ENCODE measurements at regions not wholly inside any gene's neighbourhood (a gene's known extent, or its start where the extent isn't known, plus 50 kb on each side); places are given as distances from the start of the nearest gene placed in this dataset.
A peak's percentile ranks its signal among the peaks of the same experiment; 100 is the strongest.
"Not testable (repeated sequence)": the region's sequence is repeated elsewhere in the genome, so short reads cannot be mapped to it uniquely, and the experiment has no call there.

GRCh38 chr4:141290771-141291170 lies 70.1 kb downstream of the ZNF330 start:
- DNase-seq: no peak

- DNase-seq: no peak
Observed at GRCh38 chr4:141294306-141294705, 73.6 kb downstream of the ZNF330 start.

GRCh38 chr4:141301216-141301615 lies 80.5 kb downstream of the ZNF330 start:
- no peak for DNase-seq

- no peak for DNase-seq
Observed at GRCh38 chr4:141302924-141303323, 82.2 kb downstream of the ZNF330 start.

- no peak for DNase-seq
Observed at GRCh38 chr4:141304346-141304745, 83.7 kb downstream of the ZNF330 start.

GRCh38 chr4:141306331-141306730 lies 85.6 kb downstream of the ZNF330 start:
- no peak for DNase-seq

GRCh38 chr4:141307241-141307689 lies 86.6 kb downstream of the ZNF330 start:
- DNase-seq: no peak

GRCh38 chr4:141309874-141310273 lies 89.2 kb downstream of the ZNF330 start:
- DNase-seq: no peak

- DNase-seq: peak; percentile 27
Observed at GRCh38 chr4:141311246-141312204, 90.8 kb downstream of the ZNF330 start.

- no peak for DNase-seq
Observed at GRCh38 chr4:141314627-141315026, 93.9 kb downstream of the ZNF330 start.

GRCh38 chr4:141328560-141329173 lies 108.0 kb downstream of the ZNF330 start:
- no peak for DNase-seq

GRCh38 chr4:141329174-141329569 lies 108.5 kb downstream of the ZNF330 start:
- DNase-seq: peak; percentile 50

- no peak for DNase-seq
Observed at GRCh38 chr4:141330616-141331015, 109.9 kb downstream of the ZNF330 start.

- DNase-seq: no peak
Observed at GRCh38 chr4:141331534-141332358, 111.1 kb downstream of the ZNF330 start.

- not testable (repeated sequence) for DNase-seq
Observed at GRCh38 chr4:141332359-141333181, 111.9 kb downstream of the ZNF330 start.

- DNase-seq: not testable (repeated sequence)
Observed at GRCh38 chr4:141333456-141334230, 112.9 kb downstream of the ZNF330 start.

- no peak for DNase-seq
Observed at GRCh38 chr4:141335166-141335565, 114.5 kb downstream of the ZNF330 start.

- DNase-seq: no peak
Observed at GRCh38 chr4:141338238-141338637, 117.5 kb downstream of the ZNF330 start.

- DNase-seq: no peak
Observed at GRCh38 chr4:141339391-141339790, 118.7 kb downstream of the ZNF330 start.

- no peak for DNase-seq
Observed at GRCh38 chr4:141339966-141340365, 119.3 kb downstream of the ZNF330 start.

GRCh38 chr4:141340458-141340857 lies 119.8 kb downstream of the ZNF330 start:
- DNase-seq: no peak

All from SIG-M5 (cell line).